Activated T-helper 1 cell treated with anti-CD3 and anti-CD28 coated beads, Interleukin-2, amount 50 U/mL, for 16 hours (primary cell): ENCODE measurements at regions not wholly inside any gene's neighbourhood (a gene's known extent, or its start where the extent isn't known, plus 50 kb on each side); places are given as distances from the start of the nearest gene placed in this dataset.
"Not testable (repeated sequence)": the region's sequence is repeated elsewhere in the genome, so short reads cannot be mapped to it uniquely, and the experiment has no call there.

Source experiments
- DNase-seq, 2 donors: peaks; one replicate each; pipeline ENCODE4 v3.0.0-alpha.2; 2020; ENCODE audit warnings: low read depth in 1 of 2, low spot score in 1 of 2

- DNase-seq, result no peak
Measured at GRCh38 chr4:77504407-77504806, 101.2 kb upstream of the CXCL13 start.

- DNase-seq, result no peak
Measured at GRCh38 chr4:77505275-77505957, 100.2 kb upstream of the CXCL13 start.

- DNase-seq, result no peak
Measured at GRCh38 chr4:77505958-77506319, 99.7 kb upstream of the CXCL13 start.

- DNase-seq, result no peak
Measured at GRCh38 chr4:77510367-77510766, 95.3 kb upstream of the CXCL13 start.

GRCh38 chr4:77525538-77525937, 80.1 kb upstream of the CXCL13 start:
- DNase-seq, result no peak

- DNase-seq, result not testable (repeated sequence)
Measured at GRCh38 chr4:77527900-77528299, 77.7 kb upstream of the CXCL13 start.

GRCh38 chr4:77538144-77538543, 67.5 kb upstream of the CXCL13 start:
- no peak for DNase-seq

GRCh38 chr4:77538574-77539157, 67.0 kb upstream of the CXCL13 start:
- DNase-seq, result no peak
